ENCODE measurements at regions not wholly inside any gene's neighbourhood (a gene's known extent, or its start where the extent isn't known, plus 50 kb on each side); places are given as distances from the start of the nearest gene placed in this dataset.

DNA sequence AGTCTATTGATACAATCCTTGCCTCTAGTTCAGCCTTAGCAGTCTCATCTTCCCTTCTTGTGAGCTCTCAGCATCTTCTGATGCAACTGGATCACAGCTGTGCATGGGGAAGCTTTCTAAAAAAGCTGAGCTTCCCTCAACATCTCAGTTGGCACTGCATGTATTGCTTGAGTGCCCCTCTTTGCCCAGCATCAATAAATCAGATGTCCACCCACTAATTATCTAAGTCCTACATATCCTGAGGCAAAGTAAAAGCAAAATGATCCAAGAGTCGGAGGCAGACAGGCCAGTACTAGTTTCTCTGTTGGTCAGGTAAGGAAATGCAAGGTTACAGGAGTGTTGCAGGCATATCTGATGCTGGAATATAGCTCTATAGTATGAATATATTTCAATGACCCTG, 334.5 kb upstream of the NCAM1 start:
- no peak overlapping the region for H2AFZ ChIP-seq (ENCODE audit: low read depth, low read length)
- no peak overlapping the region for H3K4me3 ChIP-seq (replicated peaks in 1 of 3; ENCODE audit: insufficient read depth in 1 of 3, low read depth in 1 of 3, low read length in 3 of 3)
- no peaks in the 10 kb centered on the region for H3K27me3 ChIP-seq (ENCODE audit: control insufficient read depth in 2 of 2, insufficient read depth in 2 of 2, low read length in 2 of 2)
- dilution Hi-C loops (cut with MboI; ENCODE audit: extremely low pct_ligation_motif_present, low sequenced_read_pairs) = no loop called here
- no peak overlapping the region for H3K27ac ChIP-seq (ENCODE audit: insufficient read depth, low read depth, low read length)
- no peaks in the 10 kb centered on the region for H3K9me3 ChIP-seq (replicated peaks; ENCODE audit: control insufficient read depth, insufficient read depth, low read length)
- DNase-seq (ENCODE audit: low read depth, low spot score) (no peak), FAIRE-seq (no peak)
- no peaks in the 10 kb centered on the region for H3K79me2 ChIP-seq (ENCODE audit: control insufficient read depth, insufficient read depth, low read length)
- no peak overlapping the region for H3K4me2 ChIP-seq (ENCODE audit: insufficient read depth, low read length)
- intact Hi-C loops (cut with micrococcal nuclease) = no loop called here
- ChIA-PET POLR2A (no interaction called here), CTCF (no interaction called here)
- H3K9ac ChIP-seq (replicated peaks; ENCODE audit: extremely low read depth, insufficient read depth, low read length) = no peak overlapping the region
- TF ChIP-seq POLR2A (IDR thresholded peaks at IDR 0.05; ENCODE audit: low read depth, low read length) (no peak), MYC (IDR thresholded peaks at IDR 0.05; ENCODE audit: low read depth, low read length) (no peak), CTCF (IDR thresholded peaks at IDR 0.05; ENCODE audit: extremely low read depth in 1 of 2, insufficient read depth in 1 of 2, low read depth in 1 of 2, low read length in 2 of 2) (no peak), EZH2 (IDR thresholded peaks at IDR 0.05; ENCODE audit: borderline replicate concordance, low read depth, low read length, severe bottlenecking) (no peak), FOS (IDR thresholded peaks at IDR 0.05; ENCODE audit: borderline replicate concordance, insufficient read depth, low read length) (no peak), GATA2 (IDR thresholded peaks at IDR 0.05; ENCODE audit: insufficient read depth, insufficient read length, low read depth, low read length) (no peak), JUN (IDR thresholded peaks at IDR 0.05; ENCODE audit: borderline replicate concordance, insufficient read depth, insufficient read length, low read depth) (no peak), POLR2AphosphoS5 (IDR thresholded peaks at IDR 0.05; ENCODE audit: insufficient read depth, low read depth, low read length) (no peak)
- TF ChIP-seq, protein P1, sequence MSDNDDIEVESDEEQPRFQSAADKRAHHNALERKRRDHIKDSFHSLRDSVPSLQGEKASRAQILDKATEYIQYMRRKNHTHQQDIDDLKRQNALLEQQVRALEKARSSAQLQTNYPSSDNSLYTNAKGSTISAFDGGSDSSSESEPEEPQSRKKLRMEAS (IDR thresholded peaks at IDR 0.05; ENCODE audit: insufficient read depth, insufficient read length) = no peak
- BruUV-seq (replicated peaks) = no TSS peak
- H3K4me1 ChIP-seq (ENCODE audit: control insufficient read depth, extremely low read depth, insufficient read depth, low read length) = no peaks in the 10 kb centered on the region
- H4K20me1 ChIP-seq (replicated peaks; ENCODE audit: control insufficient read depth, extremely low read depth, insufficient read depth, low read length) = no peaks in the 10 kb centered on the region
- H3K9me1 ChIP-seq (replicated peaks; ENCODE audit: control insufficient read depth, extremely low read depth, insufficient read depth, low read length) = no peaks in the 10 kb centered on the region
- no peaks in the 10 kb centered on the region for H3K36me3 ChIP-seq (ENCODE audit: control insufficient read depth in 2 of 2, extremely low read depth in 1 of 2, insufficient read depth in 2 of 2, low read length in 2 of 2)
